Sigmoid colon (tissue), 4 donors: ENCODE measurements at regions not wholly inside any gene's neighbourhood (a gene's known extent, or its start where the extent isn't known, plus 50 kb on each side); places are given as distances from the start of the nearest gene placed in this dataset.

Source experiments
- EP300 ChIP-seq, 4 donors: sonication (generic); formaldehyde crosslinking; IDR thresholded peaks; one replicate each; pipeline ENCODE4 v1.6.1; 2017; ENCODE audit warnings: antibody characterized with exemption in 4 of 4
- POLR2AphosphoS5 ChIP-seq, 4 donors: sonication (generic); formaldehyde crosslinking; IDR thresholded peaks; one replicate each; pipeline ENCODE4 v1.6.1; 2017; ENCODE audit warnings: antibody characterized with exemption in 4 of 4
- TF ChIP-seq, protein P1 (sequence below), 4 experiments: fragments of 450-650 bp in 3 of 4; fragments of 200-600 bp in 1 of 4; IDR thresholded peaks; one replicate each; pipeline ENCODE4 v1.5.1; 2016 to 2019; ENCODE audit warnings: antibody characterized with exemption in 4 of 4, mild to moderate bottlenecking in 3 of 4, moderate library complexity in 2 of 4

DNA sequence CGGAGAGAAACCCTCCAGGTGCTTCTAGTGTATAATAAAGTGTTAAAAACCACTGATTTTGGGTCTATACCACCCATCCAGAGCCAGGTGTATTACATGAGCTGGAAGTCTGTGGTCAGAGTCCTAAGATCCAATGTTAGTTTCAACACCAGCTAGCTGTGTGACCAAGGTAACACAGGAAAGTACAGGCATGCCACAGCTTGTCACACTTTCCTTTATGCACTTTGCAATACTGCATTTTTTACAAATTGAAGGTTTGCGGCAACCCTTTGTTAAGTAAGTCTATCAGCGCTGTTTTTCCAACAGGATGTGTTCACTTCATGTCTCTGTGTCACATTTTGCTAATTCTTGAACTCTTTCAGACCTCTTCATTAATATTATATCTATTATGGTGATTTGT, 201.3 kb upstream of the PRICKLE2 start:
- TF ChIP-seq, protein P1, sequence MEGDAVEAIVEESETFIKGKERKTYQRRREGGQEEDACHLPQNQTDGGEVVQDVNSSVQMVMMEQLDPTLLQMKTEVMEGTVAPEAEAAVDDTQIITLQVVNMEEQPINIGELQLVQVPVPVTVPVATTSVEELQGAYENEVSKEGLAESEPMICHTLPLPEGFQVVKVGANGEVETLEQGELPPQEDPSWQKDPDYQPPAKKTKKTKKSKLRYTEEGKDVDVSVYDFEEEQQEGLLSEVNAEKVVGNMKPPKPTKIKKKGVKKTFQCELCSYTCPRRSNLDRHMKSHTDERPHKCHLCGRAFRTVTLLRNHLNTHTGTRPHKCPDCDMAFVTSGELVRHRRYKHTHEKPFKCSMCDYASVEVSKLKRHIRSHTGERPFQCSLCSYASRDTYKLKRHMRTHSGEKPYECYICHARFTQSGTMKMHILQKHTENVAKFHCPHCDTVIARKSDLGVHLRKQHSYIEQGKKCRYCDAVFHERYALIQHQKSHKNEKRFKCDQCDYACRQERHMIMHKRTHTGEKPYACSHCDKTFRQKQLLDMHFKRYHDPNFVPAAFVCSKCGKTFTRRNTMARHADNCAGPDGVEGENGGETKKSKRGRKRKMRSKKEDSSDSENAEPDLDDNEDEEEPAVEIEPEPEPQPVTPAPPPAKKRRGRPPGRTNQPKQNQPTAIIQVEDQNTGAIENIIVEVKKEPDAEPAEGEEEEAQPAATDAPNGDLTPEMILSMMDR (IDR thresholded peaks at IDR 0.05): no peak
- TF ChIP-seq POLR2AphosphoS5 (IDR thresholded peaks at IDR 0.05): no peak
- no peak for TF ChIP-seq EP300 (IDR thresholded peaks at IDR 0.05)
